PC-3 (cell line): ENCODE measurements at regions not wholly inside any gene's neighbourhood (a gene's known extent, or its start where the extent isn't known, plus 50 kb on each side); places are given as distances from the start of the nearest gene placed in this dataset.

Experiments used
- EZH2 ChIP-seq: fragments of 300-600 bp; sonication (generic); IDR thresholded peaks from one replicate; pipeline ENCODE4 v1.6.1; 2017; ENCODE audit warnings: antibody characterized with exemption, mild to moderate bottlenecking, low read length; ENCODE audit not compliant: unreplicated experiment
- EZH2phosphoT487 ChIP-seq: fragments of 300-600 bp; sonication (generic); IDR thresholded peaks from 2 replicates; pipeline ENCODE4 v1.6.1; 2018; ENCODE audit warnings: mild to moderate bottlenecking, antibody characterized with exemption, low read length, borderline replicate concordance
- TF ChIP-seq, protein P1 (sequence below): fragments of 300-600 bp; sonication (generic); conservative IDR thresholded peaks from 2 replicates; pipeline ENCODE4 v1.5.1; 2017; ENCODE audit warnings: antibody characterized with exemption, low read depth, mild to moderate bottlenecking, low read length

DNA sequence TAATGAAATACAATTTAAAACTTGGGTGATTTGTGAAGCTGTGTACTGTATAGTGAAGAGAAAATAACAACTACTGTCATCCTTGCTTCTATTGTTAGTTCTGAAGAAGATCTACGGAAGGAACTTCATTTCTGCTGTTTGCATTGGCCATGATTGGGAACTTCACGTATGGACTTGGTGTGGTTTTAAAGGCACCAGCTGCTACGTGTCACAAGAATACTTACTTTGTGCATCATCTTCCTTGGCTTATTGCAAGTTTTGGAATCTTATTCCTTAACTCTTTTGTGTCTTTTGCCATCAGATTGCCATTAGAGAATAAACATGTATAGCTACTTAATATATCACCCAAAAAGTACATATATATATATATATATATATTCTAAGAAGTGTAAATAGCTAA is 75.0 kb upstream of the VEPH1 start:
- TF ChIP-seq EZH2, result no peak
- TF ChIP-seq, protein P1, sequence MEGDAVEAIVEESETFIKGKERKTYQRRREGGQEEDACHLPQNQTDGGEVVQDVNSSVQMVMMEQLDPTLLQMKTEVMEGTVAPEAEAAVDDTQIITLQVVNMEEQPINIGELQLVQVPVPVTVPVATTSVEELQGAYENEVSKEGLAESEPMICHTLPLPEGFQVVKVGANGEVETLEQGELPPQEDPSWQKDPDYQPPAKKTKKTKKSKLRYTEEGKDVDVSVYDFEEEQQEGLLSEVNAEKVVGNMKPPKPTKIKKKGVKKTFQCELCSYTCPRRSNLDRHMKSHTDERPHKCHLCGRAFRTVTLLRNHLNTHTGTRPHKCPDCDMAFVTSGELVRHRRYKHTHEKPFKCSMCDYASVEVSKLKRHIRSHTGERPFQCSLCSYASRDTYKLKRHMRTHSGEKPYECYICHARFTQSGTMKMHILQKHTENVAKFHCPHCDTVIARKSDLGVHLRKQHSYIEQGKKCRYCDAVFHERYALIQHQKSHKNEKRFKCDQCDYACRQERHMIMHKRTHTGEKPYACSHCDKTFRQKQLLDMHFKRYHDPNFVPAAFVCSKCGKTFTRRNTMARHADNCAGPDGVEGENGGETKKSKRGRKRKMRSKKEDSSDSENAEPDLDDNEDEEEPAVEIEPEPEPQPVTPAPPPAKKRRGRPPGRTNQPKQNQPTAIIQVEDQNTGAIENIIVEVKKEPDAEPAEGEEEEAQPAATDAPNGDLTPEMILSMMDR, result no peak
- no peak for TF ChIP-seq EZH2phosphoT487
